Small intestine (tissue), 7 donors: ENCODE measurements at regions not wholly inside any gene's neighbourhood (a gene's known extent, or its start where the extent isn't known, plus 50 kb on each side); places are given as distances from the start of the nearest gene placed in this dataset.

Source experiments
- DNase-seq, 2 donors: peaks; one replicate each; pipeline versions ENCODE4 v3.0.0 to v3.0.0-alpha.2; 2013
- FAIRE-seq: peaks from 2 replicates; lab custom pipeline; 2012; peaks lifted over from hg19 to GRCh38; lab: Jason Lieb, UNC
- H3K27ac ChIP-seq, 3 donors: one replicate each; pipeline ENCODE4 v1.5.1; 2013; ENCODE audit warnings: low read length in 2 of 3, mild to moderate bottlenecking in 2 of 3, control low read depth in 1 of 3, inconsistent platforms in 1 of 3, low read depth in 1 of 3, moderate library complexity in 1 of 3
- H3K27me3 ChIP-seq, 3 donors: one replicate each; pipeline ENCODE4 v1.6.1; 2013; ENCODE audit warnings: low read length in 3 of 3, inconsistent platforms in 1 of 3; ENCODE audit not compliant: control insufficient read depth in 3 of 3, insufficient read depth in 3 of 3
- H3K36me3 ChIP-seq, 3 donors: one replicate each; pipeline ENCODE4 v1.6.1; 2013; ENCODE audit warnings: low read length in 3 of 3, inconsistent platforms in 1 of 3, low read depth in 1 of 3, mild to moderate bottlenecking in 1 of 3, moderate library complexity in 1 of 3; ENCODE audit not compliant: control insufficient read depth in 3 of 3, insufficient read depth in 2 of 3
- H3K4me1 ChIP-seq, 3 donors: one replicate each; pipeline ENCODE4 v1.6.1; 2013; ENCODE audit warnings: low read length in 2 of 3, inconsistent platforms in 1 of 3, low read depth in 1 of 3, mild to moderate bottlenecking in 1 of 3, moderate library complexity in 1 of 3; ENCODE audit not compliant: control insufficient read depth in 3 of 3, insufficient read depth in 2 of 3
- H3K4me3 ChIP-seq, 3 donors: one replicate each; pipeline ENCODE4 v1.5.1; 2013; ENCODE audit warnings: low read length in 3 of 3, control low read depth in 1 of 3, inconsistent platforms in 1 of 3, low read depth in 1 of 3, mild to moderate bottlenecking in 1 of 3, moderate library complexity in 1 of 3
- H3K9me3 ChIP-seq, 2 donors: one replicate each; pipeline ENCODE4 v1.6.1; 2013; ENCODE audit warnings: low read depth in 1 of 2, low read length in 1 of 2; ENCODE audit not compliant: control insufficient read depth in 2 of 2, insufficient read depth in 1 of 2
- WGBS, 3 donors: extraction: QIAGEN DNeasy Blood & Tissue Kit; methylation state at CpG; one replicate each; pipeline ENCODE4 v1.1.7; 2013; 5-methylcytosine and 5-hydroxymethylcytosine counted together
- donor health status: healthy with polysubstance abuse.
- donor health status: control.
- donor health status: control.
- donor health status: Bipolar disorder and iron deficiency.
- donor health status: healthy.

DNA sequence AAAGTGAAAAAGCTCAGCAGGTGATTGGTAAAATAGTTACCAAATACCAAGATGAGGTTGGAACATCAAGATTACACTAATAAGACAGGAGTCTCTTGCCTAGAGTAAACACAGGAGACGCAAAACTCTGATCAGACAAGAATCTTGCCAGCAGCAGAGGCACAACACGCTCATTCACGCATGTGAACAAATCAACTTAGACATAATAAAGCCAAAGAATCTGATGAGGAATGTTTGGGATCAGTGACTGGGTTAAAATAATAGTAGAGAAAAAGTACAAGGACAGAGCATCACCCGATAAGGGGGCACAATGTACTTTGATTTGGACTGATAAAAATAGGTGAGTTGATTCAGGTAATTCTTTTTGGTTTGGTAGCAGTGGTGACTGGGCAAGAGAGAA lies 159.5 kb upstream of the GRIP1 start:
- 76 to 96% (median 95%) methylated on average over 4 of the region's 4 CpGs for WGBS, 3 donors
- Histone ChIP-seq H3K9me3 (no peaks in the 10 kb centered on the region), H3K27me3 (no peaks in the 10 kb centered on the region), H3K36me3 (no peaks in the 10 kb centered on the region), H3K27ac (no peak overlapping the region), H3K4me1 (peaks cover 0 to under 1% (median 0%) of the 10 kb centered on the region in 3 donors), H3K4me3 (no peak overlapping the region)
- FAIRE-seq (no peak), DNase-seq (no peak)

DNA sequence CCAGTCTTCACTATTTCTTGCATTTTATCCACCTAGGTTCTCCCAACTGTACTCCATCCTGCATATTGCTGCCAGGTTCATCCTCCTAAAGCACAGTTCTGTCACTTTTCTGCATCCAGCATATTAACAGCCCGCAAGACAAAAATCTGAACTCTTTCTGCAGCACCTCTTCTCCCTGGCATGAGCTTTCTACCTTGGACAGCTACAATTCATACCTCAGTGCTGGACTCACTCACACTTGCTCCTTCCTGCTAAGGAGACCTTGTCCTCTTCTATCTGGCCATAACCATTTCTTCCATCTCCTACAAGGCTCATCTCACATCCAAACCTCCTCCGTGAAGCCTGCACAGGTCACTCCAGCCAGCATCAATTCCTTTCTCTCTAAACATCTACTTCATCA lies 170.1 kb upstream of the GRIP1 start:
- FAIRE-seq (no peak), DNase-seq (no peak)
- H3K9me3 ChIP-seq = no peaks in the 10 kb centered on the region
- H3K4me3 ChIP-seq = no peak overlapping the region
- H3K27ac ChIP-seq = no peak overlapping the region
- no peaks in the 10 kb centered on the region for H3K4me1 ChIP-seq
- no peaks in the 10 kb centered on the region for H3K36me3 ChIP-seq
- WGBS, 3 donors = 91 to 98% (median 94%) methylated on average over 2 of the region's 2 CpGs
- H3K27me3 ChIP-seq = no peaks in the 10 kb centered on the region

DNA sequence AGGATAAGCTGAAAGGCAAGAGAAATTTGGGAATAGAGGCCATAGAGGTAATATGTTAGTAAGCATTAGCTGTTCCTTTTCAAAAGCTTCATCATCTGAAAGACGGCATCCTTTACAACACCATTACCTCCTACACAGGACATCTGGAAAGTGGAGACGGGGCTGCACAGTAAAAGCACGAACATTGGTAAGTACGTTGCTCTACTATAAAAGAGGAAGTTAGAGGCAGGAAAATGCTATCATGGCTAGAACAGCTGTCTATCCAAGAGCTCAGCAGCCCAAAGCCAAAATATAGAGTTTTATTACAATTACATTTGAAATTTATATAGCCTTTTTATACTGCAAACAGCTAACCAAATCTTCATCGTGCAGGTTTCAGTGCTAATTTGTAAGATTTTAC lies 172.3 kb upstream of the GRIP1 start:
- Histone ChIP-seq H3K4me3 (no peak overlapping the region), H3K9me3 (no peaks in the 10 kb centered on the region), H3K4me1 (no peaks in the 10 kb centered on the region), H3K36me3 (no peaks in the 10 kb centered on the region), H3K27ac (no peak overlapping the region), H3K27me3 (no peaks in the 10 kb centered on the region)
- FAIRE-seq (no peak), DNase-seq (no peak)
- WGBS, 3 donors = 59 to 79% (median 75%) methylated on average over 5 of the region's 5 CpGs

DNA sequence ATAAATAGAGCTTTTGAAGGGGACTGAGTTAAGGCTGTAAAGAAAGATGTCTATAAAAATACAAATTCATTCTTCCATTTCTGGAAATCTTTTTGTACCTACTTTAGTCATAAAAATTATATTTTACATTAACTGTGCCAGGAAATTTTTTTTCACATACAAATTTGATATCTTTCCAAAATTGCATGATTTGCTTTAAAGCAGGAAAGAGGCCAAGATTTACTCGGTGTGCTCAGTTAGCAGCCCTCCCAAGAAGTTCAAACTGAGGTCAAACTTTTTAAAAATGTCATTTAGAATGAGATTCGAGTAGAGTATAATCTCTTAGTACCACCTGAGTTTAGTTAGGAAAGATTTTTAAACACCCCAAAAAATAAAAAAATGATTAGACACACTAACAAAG lies 173.2 kb upstream of the GRIP1 start:
- DNase-seq (no peak), FAIRE-seq (no peak)
- no peak overlapping the region for H3K27ac ChIP-seq
- no peaks in the 10 kb centered on the region for H3K36me3 ChIP-seq
- 41 to 70% (median 43%) methylated on average over 2 of the region's 2 CpGs for WGBS, 3 donors
- no peaks in the 10 kb centered on the region for H3K9me3 ChIP-seq
- H3K4me1 ChIP-seq = no peaks in the 10 kb centered on the region
- no peaks in the 10 kb centered on the region for H3K27me3 ChIP-seq
- H3K4me3 ChIP-seq = no peak overlapping the region

- Histone ChIP-seq H3K9me3 (no peaks in the 10 kb centered on the region), H3K4me1 (no peaks in the 10 kb centered on the region), H3K27me3 (no peaks in the 10 kb centered on the region), H3K4me3 (no peak overlapping the region), H3K27ac (no peak overlapping the region), H3K36me3 (no peaks in the 10 kb centered on the region)
- no peak for FAIRE-seq
- no peak for DNase-seq
- WGBS, 3 donors = 59 to 81% (median 79%) methylated on average over 2 of the region's 2 CpGs
Measured at GRCh38 chr12:66852765-66853164, 173.9 kb upstream of the GRIP1 start.

- WGBS, 3 donors = 74 to 83% (median 80%) methylated on average over 7 of the region's 7 CpGs
- no peak for FAIRE-seq
- no peak for DNase-seq
Measured at GRCh38 chr12:66859751-66860440, 181.0 kb upstream of the GRIP1 start.

GRCh38 chr12:66860752-66861750 lies 182.2 kb upstream of the GRIP1 start:
- Histone ChIP-seq H3K4me1 (no peaks in the 10 kb centered on the region), H3K4me3 (no peak overlapping the region), H3K9me3 (no peaks in the 10 kb centered on the region), H3K36me3 (no peaks in the 10 kb centered on the region), H3K27ac (no peak overlapping the region), H3K27me3 (no peaks in the 10 kb centered on the region)
- DNase-seq (peak; percentile 66 to 71), FAIRE-seq (no peak)
- WGBS, 3 donors = 47% methylated on average over 5 of the region's 5 CpGs

More at GRCh38 chr12:66859751-66860440, 181.0 kb upstream of the GRIP1 start:
- no peak overlapping the region for H3K27ac ChIP-seq
- H3K4me1 ChIP-seq = no peaks in the 10 kb centered on the region
- H3K27me3 ChIP-seq = no peaks in the 10 kb centered on the region
- no peak overlapping the region for H3K4me3 ChIP-seq
- no peaks in the 10 kb centered on the region for H3K36me3 ChIP-seq
- H3K9me3 ChIP-seq = no peaks in the 10 kb centered on the region

DNA sequence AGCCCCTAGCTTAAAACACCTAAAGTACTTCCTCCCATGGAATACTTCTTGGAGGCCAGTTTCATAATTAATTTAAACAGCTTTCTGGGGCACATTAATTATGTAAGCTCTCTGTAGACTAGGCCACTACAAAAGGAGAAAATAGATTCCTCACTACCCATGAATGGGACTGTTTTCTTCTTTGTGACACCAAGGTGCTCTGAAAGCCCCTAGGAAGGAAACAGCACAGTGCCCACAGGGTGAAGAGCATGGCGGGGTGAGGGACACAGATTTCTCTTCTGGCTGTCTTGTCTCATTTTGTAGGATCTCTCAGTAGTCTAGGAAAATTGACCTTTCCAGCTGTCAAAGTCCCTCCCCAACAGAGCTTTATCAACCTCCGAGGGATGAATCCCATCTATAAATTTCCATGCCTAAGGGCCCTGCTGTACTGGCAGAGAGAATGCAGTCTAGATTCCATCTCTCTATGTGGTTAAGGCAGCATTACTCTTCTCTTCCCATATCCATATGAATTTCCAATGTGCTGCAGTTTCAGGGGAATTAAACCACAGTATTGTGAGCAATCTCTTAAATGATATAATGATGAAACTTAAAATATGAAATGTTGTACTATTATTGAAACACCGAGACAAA lies 183.6 kb upstream of the GRIP1 start:
- no peaks in the 10 kb centered on the region for H3K27me3 ChIP-seq
- H3K36me3 ChIP-seq = no peaks in the 10 kb centered on the region
- DNase-seq (no peak), FAIRE-seq (no peak)
- no peak overlapping the region for H3K27ac ChIP-seq
- no peaks in the 10 kb centered on the region for H3K9me3 ChIP-seq
- H3K4me3 ChIP-seq = no peak overlapping the region
- H3K4me1 ChIP-seq = no peaks in the 10 kb centered on the region
- 83 to 84% (median 83%) methylated on average over 3 of the region's 3 CpGs for WGBS, 3 donors
